ENCODE measurements at regions not wholly inside any gene's neighbourhood (a gene's known extent, or its start where the extent isn't known, plus 50 kb on each side); places are given as distances from the start of the nearest gene placed in this dataset.
"Not testable (repeated sequence)": the region's sequence is repeated elsewhere in the genome, so short reads cannot be mapped to it uniquely, and the experiment has no call there.

DNA sequence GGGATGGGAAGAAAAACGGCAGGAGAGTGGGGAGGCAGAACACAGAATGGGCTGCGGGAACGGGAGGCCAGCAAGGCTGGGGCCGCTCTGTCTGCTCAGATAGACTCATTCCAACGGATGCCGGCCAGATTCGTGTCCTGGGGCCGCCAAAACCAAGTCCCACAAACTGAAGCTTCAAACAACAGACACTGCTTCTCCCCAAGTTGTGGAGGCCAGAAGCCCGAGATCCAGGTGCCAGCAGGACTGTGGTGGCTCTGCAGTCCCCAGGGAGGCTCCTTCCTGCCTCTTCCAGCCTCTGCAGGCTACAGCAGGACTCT is 100.6 kb downstream of the ADRA2C start:
- no peak for DNase-seq

DNA sequence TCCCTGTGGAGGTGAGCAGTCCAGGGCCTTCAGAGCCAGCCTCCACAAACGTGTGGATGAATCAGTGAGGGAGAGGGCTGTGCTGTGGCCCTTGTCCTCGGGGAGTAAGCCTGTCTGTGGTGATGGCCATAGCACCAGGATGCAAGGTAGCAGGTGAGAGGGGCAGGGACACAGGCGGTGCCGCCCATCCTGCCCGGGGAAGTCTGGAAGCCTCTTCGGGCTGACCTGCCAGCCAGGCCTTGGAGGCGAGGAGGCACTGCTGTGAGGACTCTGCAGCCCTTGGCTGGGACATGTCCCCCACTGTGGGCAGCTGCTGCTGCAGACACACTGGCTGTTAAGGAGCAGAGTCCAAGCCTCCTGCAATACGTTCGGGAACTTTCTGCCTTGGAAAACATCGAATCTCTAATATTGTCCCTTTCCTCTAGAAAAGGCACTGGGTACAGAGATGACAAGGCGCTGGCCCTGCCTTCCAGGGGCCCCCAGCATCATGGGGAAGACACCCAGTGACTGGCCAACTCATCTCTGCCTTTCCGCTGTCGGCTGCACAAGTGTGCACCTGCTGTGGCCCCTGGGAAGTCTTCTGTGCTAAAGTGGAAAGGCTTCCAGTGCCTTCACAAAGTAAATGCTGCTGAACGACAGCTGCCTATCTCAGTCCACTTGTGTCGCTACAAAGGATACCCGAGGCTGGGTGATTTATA is 101.4 kb downstream of the ADRA2C start:
- DNase-seq: no peak

DNA sequence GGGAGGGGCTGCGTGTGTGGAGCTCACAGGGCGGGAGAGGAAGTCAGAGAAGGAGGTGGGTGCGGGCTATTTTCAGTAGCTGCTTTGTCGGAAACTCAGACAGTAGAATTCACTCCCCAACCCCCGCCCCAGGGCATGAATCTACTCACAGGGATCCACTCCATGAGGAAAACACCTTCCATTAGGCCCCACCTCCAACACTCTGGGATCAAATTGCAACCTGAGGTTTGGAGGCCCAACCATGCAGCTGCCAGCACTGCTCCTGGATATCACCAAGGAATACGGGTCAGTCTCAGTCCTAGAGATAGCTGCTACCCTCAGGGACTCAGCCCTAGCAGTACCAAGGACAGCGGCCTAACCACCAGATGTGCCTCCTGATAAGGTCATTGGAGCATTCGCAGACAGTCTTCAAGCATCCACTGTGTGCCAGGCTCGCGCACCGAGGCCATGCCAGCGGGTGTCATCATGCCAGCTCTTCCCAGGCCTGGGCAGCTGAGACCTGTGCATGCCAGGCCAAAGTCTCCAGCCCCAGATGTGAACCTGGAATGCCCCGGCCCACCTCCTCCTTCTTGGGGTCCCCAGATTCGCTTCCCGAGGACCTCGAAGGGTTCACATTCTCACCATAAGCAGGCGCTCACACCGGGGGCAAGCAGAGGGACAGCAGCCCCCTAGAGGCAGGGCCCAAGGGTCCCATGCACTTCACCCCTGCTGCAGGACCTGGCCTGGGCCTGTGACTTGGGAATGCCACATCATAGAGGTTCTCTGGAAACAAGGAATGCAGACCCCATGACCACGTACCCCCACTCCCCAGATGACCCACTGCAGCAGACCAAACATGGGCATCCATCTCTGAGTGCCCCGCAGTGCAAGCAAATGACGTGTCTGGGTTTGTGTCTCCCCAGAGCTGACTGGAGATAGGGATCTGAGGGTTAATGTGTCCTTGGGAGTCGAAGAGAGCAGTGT is 102.3 kb downstream of the ADRA2C start:
- DNase-seq: no peak

DNA sequence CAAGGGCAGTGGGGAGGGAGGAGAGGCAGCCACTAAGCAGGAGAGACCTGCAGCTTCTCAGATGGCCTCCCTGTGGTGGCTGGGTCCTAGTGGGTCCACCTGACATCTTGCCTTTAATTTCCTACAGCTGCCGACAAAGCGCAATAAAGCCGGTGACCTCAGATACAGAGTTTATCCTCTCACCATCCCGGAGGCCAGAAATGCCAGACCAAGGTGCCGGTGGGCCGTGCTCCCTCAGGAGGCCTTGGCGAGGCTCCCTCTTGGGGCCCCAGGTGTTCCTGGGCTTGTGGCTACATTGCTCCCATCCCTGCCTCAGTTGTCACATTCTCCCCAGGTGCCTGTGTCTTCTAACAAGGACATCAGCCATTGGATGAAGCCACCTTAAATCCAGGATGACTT is 103.0 kb downstream of the ADRA2C start:
- DNase-seq: no peak

- no peak for DNase-seq
Measured at GRCh38 chr4:3869661-3870566, 103.7 kb downstream of the ADRA2C start.

DNA sequence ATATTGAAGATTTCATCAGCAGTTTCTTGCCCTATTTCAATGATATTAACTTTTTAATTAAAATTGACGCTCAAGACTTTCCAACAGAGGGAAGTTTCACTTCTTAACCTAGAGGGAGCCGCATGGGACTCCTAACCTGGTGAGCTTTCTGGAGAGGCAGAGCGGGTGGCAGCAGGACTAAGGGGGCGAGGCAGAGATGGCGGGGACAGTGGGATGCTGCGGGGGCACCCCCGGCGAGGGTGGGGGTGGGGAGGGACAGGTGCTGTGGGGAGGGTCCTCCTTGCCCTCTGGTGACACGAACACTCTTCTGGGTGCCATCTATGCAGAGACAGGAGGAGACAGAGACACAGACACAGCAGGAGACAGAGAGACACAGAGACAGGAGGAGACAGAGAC is 104.4 kb downstream of the ADRA2C start:
- DNase-seq: no peak

DNA sequence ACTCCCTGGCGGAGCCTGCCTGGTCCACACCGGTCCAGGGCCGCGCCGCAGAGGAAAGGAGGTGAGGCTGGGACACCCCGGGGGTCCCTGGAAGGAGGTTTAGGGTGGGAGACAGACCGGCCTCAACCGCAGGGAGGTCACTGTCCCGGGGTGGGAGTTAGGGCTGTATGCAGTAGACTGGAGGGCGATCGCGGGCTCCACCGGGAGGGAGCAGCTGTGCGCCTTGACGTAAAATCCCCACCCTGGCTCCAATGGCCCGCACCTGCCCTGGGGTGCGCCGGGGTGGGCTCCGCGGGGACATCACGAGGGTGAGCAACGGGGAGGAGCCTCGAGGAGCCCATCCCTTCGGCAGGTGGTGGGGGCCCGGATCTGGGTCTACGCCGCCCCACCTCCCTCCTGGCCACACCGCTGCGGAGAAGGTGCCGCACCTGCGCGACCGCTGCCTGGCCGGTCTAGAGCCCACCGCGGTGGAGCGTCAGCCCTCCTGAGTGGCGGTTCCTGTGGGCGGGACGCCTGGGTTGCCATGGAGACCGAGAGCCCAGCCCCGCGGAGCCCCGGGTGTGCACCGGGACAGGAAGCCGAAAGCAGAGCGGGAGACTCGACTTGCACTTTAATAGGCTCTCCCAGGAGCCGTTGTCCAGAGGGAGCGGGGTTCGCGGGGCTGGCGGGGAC is 105.1 kb downstream of the ADRA2C start:
- DNase-seq: no peak

DNA sequence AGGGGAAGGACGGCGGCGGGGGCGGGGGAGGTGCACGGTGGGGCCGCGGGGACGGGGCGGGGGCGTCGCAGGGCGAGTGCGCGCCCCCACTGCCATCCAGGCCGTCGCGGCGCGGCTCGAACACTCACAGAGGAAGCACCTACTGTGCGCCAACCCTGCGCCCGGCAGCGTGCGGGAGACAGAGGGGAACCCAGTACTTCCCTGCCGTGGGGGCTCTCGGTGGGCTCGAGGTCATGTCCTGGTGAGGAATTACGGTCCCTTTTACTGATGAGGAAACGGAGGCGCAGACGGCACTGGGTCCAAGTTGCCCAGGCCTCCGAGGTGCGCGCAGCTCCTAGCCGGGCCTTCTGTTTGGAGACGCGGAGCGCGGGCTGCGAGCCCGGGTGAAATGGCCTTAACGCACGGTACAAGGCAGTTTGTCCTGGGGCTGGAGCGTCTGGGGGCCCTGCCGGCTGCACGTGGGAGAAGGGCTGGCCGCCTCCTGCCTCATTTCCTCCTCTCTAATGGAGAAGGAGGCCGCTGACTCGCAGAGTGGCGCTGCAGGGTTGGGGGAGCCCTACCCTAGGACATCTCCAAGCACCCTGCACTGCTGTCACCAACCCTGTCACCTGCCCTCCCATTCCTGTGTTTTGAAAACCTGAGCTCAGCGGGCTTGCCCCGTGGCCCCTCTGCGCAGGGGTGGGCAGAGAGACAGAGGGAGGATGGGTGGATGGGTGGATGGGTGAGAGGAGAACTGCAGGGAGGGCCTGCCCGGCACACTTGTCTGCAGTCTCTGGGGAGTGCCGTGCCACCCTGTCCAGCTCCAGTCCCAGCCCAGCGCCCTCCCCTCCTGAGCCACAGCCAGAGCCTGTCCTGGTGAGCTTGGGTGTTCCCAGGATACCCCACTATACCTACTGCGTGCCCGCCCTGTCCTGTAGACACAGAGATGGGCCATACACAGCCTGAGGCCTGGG is 106.0 kb downstream of the ADRA2C start:
- DNase-seq: no peak

DNA sequence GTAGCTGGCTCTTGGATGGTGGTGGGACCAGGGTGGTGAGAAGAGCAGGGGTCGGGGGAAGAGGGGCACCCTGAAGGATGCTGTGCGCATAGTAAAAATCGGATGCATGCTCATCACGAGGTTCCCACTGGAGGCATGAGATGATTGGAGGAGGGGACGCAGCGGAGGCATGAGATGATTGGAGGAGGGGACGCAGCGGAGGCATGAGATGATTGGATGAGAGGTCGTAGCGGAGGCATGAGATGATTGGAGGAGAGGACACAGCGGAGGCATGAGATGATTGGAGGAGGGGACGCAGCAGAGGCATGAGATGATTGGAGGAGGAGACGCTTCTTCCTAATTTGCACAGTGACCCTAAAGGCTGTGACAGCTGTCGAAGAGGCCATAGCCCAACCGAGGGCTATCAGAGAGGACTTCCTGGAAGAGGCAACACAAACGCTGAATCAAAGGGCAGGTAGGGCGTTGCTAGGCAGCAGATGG is 106.7 kb downstream of the ADRA2C start:
- DNase-seq: no peak

DNA sequence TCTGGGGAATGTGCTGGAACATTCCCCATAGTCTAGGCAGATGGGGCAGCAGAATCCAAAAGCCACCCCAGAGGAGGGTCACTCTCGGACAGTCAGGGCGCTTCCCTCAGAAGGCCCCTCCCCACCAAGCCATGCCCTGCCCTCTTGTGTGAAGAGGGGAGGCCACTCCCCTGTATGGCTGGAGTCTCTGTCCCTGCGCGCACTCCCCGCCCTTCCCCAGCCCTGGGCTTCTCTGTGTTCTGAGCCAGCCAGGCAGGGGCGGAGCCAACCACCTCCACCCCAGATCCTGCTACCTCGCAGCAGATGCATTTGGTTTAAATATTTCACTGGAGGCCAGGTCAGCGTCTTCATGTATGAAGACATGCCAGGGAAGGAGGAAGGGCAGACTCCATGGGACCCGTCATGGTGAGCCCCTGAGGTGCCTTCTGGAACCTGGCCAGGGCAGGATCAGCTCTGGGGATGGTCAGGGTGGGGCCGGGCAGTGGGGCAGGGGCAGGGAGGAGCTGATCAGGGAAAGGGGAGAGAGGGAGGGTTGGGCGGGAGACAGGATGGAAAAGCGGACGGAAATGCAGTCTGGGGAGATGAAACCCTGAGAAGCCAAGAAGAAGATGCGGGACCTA is 107.3 kb downstream of the ADRA2C start:
- no peak for DNase-seq

GRCh38 chr4:3874028-3874415 is 107.8 kb downstream of the ADRA2C start:
- no peak for DNase-seq

- no peak for DNase-seq
Measured at GRCh38 chr4:3874525-3875110, 108.4 kb downstream of the ADRA2C start.

- DNase-seq: no peak
Measured at GRCh38 chr4:3875466-3875865, 109.3 kb downstream of the ADRA2C start.

DNA sequence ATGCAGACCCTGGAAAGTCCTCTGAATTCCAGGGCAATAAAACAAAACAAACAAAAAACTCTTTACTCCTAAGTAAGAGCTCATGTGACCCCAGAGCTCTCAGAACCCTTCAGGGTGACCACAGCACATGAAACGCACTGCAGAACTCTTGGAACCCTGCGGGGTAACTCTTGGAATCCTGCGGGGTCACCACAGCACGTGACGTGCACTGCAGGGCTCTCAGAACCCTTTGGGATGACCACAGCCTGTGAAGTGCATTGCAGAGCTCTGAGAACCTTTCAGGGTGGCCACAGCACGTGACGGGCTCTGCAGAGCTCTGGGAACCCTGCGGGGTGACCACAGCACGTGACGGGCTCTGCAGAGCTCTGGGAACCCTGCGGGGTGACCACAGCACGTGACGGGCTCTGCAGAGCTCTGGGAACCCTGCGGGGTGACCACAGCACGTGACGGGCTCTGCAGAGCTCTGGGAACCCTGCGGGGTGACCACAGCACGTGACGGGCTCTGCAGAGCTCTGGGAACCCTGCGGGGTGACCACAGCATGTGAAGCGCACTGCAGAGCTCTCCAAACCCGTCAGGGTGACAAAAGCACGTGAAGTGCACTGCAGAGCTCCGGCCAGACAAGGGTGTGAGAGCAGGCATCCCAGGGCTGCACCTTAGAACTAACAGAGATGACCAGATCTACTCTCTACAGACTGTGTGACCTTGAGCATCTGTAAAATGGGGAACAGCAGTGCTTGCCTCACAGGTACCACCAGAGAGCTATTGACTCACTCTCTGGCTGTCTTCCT is 110.1 kb downstream of the ADRA2C start:
- not testable (repeated sequence) for DNase-seq

DNA sequence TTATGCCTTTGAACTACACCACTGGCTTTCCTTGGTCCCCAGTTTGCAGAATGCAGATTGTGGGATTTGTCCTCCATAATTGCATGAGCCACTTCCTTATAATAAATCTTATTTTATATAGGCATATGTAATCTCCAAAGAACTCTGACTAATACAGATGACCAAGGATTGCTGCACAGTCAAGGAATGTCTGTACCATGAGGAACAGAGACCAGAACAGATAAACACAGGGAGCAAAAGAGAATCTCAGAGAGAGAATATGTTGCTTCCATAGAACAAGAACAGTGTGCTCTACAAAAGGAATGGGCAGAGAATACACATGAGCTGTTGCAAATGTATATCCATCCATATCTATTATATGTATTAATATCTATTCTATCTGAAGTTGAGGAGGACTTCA is 111.1 kb downstream of the ADRA2C start:
- no peak for DNase-seq

GRCh38 chr4:3877868-3878267 is 111.7 kb downstream of the ADRA2C start:
- DNase-seq: no peak

- no peak for DNase-seq
Measured at GRCh38 chr4:3878678-3879077, 112.5 kb downstream of the ADRA2C start.

DNA sequence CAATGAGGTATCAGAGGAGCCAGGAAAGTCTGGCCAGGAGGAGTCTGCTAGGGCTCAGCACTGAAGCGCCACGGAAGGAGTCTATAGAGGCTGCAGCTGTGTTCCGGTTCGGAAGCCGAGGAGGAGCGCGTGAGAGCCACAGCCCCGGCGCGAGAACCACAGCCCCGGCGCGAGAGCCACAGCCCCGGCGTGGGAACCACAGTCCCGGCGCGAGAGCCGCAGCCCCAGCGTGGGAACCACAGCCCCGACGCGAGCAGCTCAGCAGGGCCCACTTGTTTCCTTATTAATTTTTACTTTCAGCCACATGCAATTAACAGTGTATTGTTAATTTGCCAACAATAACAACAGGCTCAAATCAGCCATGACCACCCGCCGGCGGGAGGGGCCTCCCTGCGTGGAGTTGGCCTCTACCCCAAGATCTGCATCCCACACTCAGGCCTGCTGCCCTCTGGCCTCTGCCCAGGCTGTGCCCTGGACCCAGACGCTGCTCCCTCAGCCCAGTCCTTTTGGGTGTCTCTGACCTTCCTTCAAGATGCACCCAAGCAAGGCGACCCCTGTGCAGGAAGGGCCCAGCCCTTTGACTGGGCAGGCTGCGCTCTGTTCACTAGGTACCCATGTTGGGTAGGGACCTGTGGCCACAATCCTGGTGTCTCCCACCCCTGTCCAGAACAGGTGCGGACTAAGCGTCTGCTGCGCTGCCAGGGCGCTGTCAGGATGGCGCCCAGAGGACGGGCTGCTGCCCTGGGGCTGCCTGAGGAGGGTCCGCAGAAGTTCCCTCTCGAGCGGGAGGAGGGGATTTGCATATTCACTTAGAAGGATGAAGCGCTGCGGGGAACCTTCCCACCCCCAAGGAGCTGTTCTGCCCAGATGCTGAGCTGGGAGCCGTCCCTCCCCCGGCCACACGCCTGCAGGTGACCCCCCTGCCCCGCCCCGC is 113.8 kb downstream of the ADRA2C start:
- DNase-seq: no peak
